MV-4-11 (cell line): ENCODE measurements at regions not wholly inside any gene's neighbourhood (a gene's known extent, or its start where the extent isn't known, plus 50 kb on each side); places are given as distances from the start of the nearest gene placed in this dataset.
A peak's percentile ranks its signal among the peaks of the same experiment; 100 is the strongest.
"Not testable (repeated sequence)": the region's sequence is repeated elsewhere in the genome, so short reads cannot be mapped to it uniquely, and the experiment has no call there.

ENCODE experiments used
- DNase-seq: peaks from one replicate; lab custom pipeline; 2025; lab: John Stamatoyannopoulos, UW

DNA sequence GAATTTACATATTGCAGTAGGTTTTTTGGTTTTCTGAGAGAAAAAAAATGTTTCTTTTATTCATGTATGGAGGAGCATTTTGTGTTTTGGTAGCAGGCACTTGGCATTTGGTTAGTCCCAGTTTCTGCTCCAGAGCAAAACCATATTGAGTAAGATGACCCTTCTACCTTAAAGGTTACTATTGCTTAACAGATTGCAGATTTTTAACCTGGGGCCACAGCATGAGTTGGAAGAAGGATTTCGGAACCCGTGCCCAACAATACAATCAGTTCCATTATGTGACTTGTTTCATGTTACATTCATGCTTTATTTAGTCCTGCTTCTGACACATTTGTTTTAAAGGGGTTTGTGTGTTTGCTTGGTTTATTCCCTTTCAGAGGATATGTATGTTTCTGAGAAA is 496.3 kb downstream of the TFAP2B start:
- DNase-seq, result no peak

DNA sequence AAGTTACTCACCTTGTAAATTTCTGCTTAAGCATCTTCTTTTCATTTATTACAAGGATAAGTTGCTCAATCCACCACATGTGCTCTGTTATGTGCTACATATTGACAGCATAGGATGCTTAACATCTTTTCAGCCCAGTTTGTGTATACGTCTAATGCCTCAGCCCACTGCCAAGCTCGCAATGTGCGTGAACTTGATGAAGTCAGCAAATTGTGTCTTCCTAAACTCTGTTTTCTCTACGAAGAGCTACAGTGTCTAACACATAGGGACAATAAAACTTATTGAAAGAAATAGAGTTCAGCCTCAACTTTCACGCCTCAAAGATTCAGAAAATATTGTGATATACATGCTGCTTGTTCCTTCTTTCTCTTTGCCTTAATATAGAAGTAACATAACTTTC is 500.0 kb downstream of the TFAP2B start:
- DNase-seq, result no peak

DNA sequence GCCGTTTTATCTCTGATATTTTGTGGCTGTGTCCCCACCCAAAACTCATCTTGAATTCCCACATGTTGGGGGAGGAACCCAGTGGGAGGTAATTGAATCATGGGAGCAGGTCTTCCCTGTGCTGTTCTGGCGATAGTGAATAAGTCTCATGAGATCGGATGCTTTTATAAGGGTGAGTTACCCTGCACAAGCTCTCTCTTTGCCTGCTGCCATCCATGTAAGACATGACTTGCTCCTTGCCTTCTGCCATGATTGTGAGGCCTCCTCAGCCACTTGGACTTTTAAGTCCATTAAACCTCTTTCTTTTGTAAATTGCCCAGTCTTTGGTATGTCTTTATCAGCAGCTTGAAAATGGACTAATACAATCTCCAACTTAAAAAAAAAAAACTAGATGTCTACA is 502.8 kb downstream of the TFAP2B start:
- not testable (repeated sequence) for DNase-seq

GRCh38 chr6:51322505-51322904 is 503.8 kb downstream of the TFAP2B start:
- DNase-seq, result no peak

- no peak for DNase-seq
Measured at GRCh38 chr6:51323056-51323455, 504.4 kb downstream of the TFAP2B start.

GRCh38 chr6:51330971-51331370 is 512.3 kb downstream of the TFAP2B start:
- no peak for DNase-seq

DNA sequence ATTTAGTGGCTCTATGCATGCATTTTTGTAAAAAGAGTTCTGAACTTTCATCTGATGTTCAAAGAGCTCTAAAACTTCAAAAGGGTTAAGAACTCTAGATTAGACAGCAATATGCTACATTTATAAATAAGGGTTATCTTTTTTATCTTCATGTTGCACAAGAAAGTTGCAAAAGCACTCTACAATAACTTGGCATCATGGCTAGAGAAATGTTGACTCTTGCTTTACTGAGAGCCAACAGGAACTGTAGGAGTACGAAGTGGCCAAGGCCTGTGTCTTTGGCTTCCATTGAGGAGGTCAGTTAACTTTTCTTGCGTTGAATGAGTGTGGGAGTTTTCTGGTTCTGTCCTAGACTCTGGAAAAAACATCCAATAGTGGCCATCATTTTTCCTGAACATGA is 516.9 kb downstream of the TFAP2B start:
- no peak for DNase-seq

DNA sequence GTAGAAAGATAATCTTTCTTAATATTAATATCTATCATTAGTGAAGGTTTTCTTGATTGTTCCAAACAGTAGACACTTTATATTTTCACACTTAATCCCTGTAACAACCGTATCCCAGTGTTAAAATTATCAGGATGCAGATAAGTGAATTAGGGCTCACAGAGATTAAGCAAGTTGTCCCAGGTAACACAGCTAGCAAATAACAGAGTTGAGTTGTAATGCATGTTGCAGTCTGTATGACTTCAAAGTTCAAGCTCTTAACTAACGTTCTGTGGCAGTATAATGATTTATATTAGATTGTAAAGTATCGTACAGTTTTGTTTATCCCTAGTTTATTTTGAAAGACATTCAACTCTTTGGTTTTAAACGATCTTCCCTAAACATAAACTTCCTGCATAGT is 517.5 kb downstream of the TFAP2B start:
- no peak for DNase-seq

GRCh38 chr6:51337277-51337676 is 518.6 kb downstream of the TFAP2B start:
- no peak for DNase-seq

DNA sequence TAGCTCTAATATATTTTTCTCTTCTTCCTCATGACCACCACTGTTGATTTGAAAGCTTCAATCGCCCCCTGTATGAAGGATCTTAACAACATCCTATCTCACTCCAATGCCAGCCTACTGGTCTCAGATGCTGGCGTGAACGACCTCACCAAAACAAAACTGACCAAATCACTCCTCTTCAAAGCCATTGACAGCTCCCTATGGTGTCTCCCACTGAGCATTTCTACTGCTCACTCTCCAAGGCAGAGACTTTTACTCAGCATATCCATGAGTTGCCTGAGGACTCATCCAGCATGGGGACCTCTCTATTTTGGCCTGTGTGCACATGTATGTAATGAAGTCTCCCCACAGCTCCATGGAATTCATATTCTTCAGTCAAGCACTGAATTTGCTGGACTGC is 520.4 kb downstream of the TFAP2B start:
- no peak for DNase-seq

GRCh38 chr6:51339728-51340127 is 521.1 kb downstream of the TFAP2B start:
- no peak for DNase-seq

- no peak for DNase-seq
Measured at GRCh38 chr6:51342393-51342792, 523.7 kb downstream of the TFAP2B start.

DNA sequence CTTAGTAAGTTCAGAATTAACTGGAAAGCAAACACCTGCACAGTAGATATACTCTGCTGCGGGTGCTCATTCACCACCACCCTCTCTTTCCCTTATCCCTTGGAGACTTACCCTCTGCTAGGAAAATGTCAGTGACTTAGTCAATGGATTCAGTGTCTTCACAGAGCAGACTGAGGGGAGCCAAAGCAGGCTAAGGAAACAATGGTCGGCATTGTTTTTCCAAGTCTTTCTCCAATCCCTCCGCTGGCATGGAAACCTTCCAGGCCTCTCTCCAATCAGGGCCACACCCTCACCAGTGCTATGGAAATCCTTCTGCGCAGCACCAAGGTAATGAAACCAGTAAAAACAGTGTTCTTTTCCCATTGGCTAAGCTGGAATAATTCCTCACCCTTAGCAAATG is 531.2 kb downstream of the TFAP2B start:
- DNase-seq, result no peak

GRCh38 chr6:51350308-51350904 is 531.7 kb downstream of the TFAP2B start:
- DNase-seq, result peak; percentile 8

- DNase-seq, result no peak
Measured at GRCh38 chr6:51352506-51353029, 533.9 kb downstream of the TFAP2B start.

GRCh38 chr6:51360287-51360686 is 541.6 kb downstream of the TFAP2B start:
- no peak for DNase-seq

DNA sequence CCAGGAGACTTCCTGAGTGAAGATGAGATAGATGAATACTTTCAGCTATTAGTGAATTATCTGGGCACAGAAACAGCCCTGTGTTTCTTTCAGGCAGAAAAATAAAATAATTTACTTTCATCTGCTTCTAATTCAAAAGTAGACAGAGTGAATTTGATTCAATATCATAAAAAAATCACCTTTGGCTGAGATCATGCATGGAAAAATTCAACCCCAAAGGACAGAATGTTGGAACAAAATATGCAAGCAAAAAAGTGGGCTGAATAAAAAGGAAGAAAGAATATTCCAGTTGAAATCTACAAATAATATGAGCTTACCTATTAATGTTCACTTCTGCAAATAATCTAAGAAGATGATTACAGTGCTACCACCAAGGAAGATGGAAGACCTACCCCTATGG is 546.9 kb downstream of the TFAP2B start:
- no peak for DNase-seq

GRCh38 chr6:51369485-51369884 is 550.8 kb downstream of the TFAP2B start:
- DNase-seq, result no peak

- DNase-seq, result no peak
Measured at GRCh38 chr6:51382847-51383246, 564.2 kb downstream of the TFAP2B start.

GRCh38 chr6:51384736-51385135 is 566.1 kb downstream of the TFAP2B start:
- DNase-seq, result no peak

- no peak for DNase-seq
Measured at GRCh38 chr6:51386347-51386836, 567.7 kb downstream of the TFAP2B start.

DNA sequence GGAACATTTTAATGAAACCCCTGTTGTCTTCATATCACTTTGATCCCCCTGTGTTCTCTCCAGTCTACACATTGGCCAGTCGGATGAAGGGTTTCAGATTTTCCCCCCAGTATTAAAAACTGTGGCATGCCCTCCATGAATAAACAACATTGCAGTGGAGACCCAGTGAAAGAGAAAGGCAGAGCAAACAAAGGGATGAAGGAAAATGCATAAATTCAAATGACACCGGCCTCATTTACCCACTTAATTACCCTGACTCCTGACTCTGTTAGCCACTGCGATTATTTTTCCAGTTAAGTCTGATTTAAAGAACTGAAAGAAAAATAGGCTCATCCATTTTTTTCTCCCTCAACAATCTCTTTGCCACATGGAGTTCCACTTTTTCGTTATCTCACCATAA is 569.2 kb downstream of the TFAP2B start:
- no peak for DNase-seq

DNA sequence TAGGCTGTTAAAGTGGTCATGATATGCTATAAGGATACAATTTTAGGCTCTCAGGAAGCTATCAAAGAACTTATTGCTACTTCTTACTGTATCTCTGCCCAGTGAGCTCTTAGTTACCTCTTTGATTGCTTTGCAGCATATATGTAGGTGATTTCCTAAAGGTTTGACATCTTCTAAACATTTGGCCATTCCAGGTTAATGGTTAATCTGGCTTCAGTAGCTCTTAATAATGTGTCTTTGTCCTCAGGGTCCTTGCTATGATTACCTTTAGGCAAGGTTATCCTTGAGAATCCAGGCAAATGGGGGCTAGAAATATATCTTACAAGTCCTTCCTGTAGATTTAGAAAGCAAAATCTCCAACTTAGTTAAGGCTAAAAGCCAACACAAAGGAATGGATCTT is 575.4 kb downstream of the TFAP2B start:
- DNase-seq, result no peak

DNA sequence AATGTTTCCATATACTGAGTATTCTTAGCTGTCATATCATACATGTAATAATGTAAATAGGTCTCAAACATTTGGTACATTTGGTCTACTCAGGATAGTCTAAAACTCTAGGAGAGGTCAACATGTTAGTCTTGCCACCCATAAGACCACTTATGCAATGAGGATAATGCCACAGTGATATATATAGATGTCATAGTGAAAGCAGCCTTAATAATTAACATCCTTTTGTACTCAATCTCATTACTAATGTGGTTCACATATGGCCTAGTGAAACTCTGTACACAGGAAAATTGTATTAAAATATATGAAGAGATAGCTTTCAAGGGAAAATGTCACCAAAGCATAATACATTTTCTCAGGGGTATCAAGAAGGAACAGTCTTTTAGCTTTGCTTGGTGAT is 577.9 kb downstream of the TFAP2B start:
- DNase-seq, result no peak
